ENCODE measurements at regions not wholly inside any gene's neighbourhood (a gene's known extent, or its start where the extent isn't known, plus 50 kb on each side); places are given as distances from the start of the nearest gene placed in this dataset.

GRCh38 chr3:176571926-176572325, 625.4 kb downstream of the TBL1XR1 start:
- Histone ChIP-seq H3K9me3 (no peaks in the 10 kb centered on the region), H3K4me3 (no peak overlapping the region), H3K36me3 (no peaks in the 10 kb centered on the region), H3K27ac (no peak overlapping the region), H3K4me1 (no peaks in the 10 kb centered on the region), H3K27me3 (no peaks in the 10 kb centered on the region)
- ATAC-seq, result no peak
- intact Hi-C loops (cut with DNase I; ENCODE audit: low total_unique reads) (no loop called here), in situ Hi-C loops (cut with MboI; ENCODE audit: low sequenced_read_pairs in 4 of 4) (no loop called here)
- TF ChIP-seq CTCF (IDR thresholded peaks at IDR 0.05 in 4 of 5, conservative IDR thresholded peaks at IDR 0.05 in 1 of 5), result no peak
- TF ChIP-seq POLR2A (IDR thresholded peaks at IDR 0.05), result no peak
- DNase-seq, result no peak

GRCh38 chr3:176570992-176571391, 626.3 kb downstream of the TBL1XR1 start:
- intact Hi-C loops (cut with DNase I; ENCODE audit: low total_unique reads) (no loop called here), in situ Hi-C loops (cut with MboI; ENCODE audit: low sequenced_read_pairs in 4 of 4) (no loop called here)
- ATAC-seq (no peak), DNase-seq (no peak)
- Histone ChIP-seq H3K36me3 (no peaks in the 10 kb centered on the region), H3K4me1 (no peaks in the 10 kb centered on the region), H3K4me3 (no peak overlapping the region), H3K9me3 (no peaks in the 10 kb centered on the region), H3K27me3 (no peaks in the 10 kb centered on the region), H3K27ac (no peak overlapping the region)
- TF ChIP-seq POLR2A (IDR thresholded peaks at IDR 0.05) (no peak), CTCF (IDR thresholded peaks at IDR 0.05 in 4 of 5, conservative IDR thresholded peaks at IDR 0.05 in 1 of 5) (no peak)

GRCh38 chr3:176568189-176568588, 629.1 kb downstream of the TBL1XR1 start:
- H3K27ac ChIP-seq, result no peak overlapping the region
- ATAC-seq, result no peak
- DNase-seq, result no peak
- intact Hi-C loops (cut with DNase I; ENCODE audit: low total_unique reads), result no loop called here
- TF ChIP-seq POLR2A (IDR thresholded peaks at IDR 0.05), result no peak
- no peak for TF ChIP-seq CTCF (IDR thresholded peaks at IDR 0.05 in 4 of 5, conservative IDR thresholded peaks at IDR 0.05 in 1 of 5)
- no peak overlapping the region for H3K4me3 ChIP-seq
- in situ Hi-C loops (cut with MboI; ENCODE audit: low sequenced_read_pairs in 4 of 4), result no loop called here
- no peaks in the 10 kb centered on the region for H3K4me1 ChIP-seq
- no peaks in the 10 kb centered on the region for H3K27me3 ChIP-seq
- H3K9me3 ChIP-seq, result no peaks in the 10 kb centered on the region
- no peaks in the 10 kb centered on the region for H3K36me3 ChIP-seq

- no peak for TF ChIP-seq CTCF (IDR thresholded peaks at IDR 0.05 in 4 of 5, conservative IDR thresholded peaks at IDR 0.05 in 1 of 5)
- TF ChIP-seq POLR2A (IDR thresholded peaks at IDR 0.05), result no peak
- ATAC-seq (no peak), DNase-seq (no peak)
- Histone ChIP-seq H3K27me3 (no peaks in the 10 kb centered on the region), H3K4me3 (no peak overlapping the region), H3K9me3 (no peaks in the 10 kb centered on the region), H3K4me1 (no peaks in the 10 kb centered on the region), H3K36me3 (no peaks in the 10 kb centered on the region), H3K27ac (no peak overlapping the region)
- intact Hi-C loops (cut with DNase I; ENCODE audit: low total_unique reads) (no loop called here), in situ Hi-C loops (cut with MboI; ENCODE audit: low sequenced_read_pairs in 4 of 4) (no loop called here)
These were observed 630.5 kb downstream of the TBL1XR1 start for GRCh38 chr3:176566757-176567156.

- H3K4me1 ChIP-seq, result no peaks in the 10 kb centered on the region
- in situ Hi-C loops (cut with MboI; ENCODE audit: low sequenced_read_pairs in 4 of 4) (no loop called here), intact Hi-C loops (cut with DNase I; ENCODE audit: low total_unique reads) (no loop called here)
- DNase-seq (no peak), ATAC-seq (no peak)
- H3K27me3 ChIP-seq, result no peaks in the 10 kb centered on the region
- no peaks in the 10 kb centered on the region for H3K36me3 ChIP-seq
- no peak overlapping the region for H3K27ac ChIP-seq
- TF ChIP-seq POLR2A (IDR thresholded peaks at IDR 0.05) (no peak), CTCF (IDR thresholded peaks at IDR 0.05 in 4 of 5, conservative IDR thresholded peaks at IDR 0.05 in 1 of 5) (no peak)
- no peak overlapping the region for H3K4me3 ChIP-seq
- no peaks in the 10 kb centered on the region for H3K9me3 ChIP-seq
These were observed 635.0 kb downstream of the TBL1XR1 start for GRCh38 chr3:176562331-176562730.

All from gastrocnemius medialis (tissue), 4 donors.